Upper lobe of left lung (tissue), 6 donors: ENCODE measurements at regions not wholly inside any gene's neighbourhood (a gene's known extent, or its start where the extent isn't known, plus 50 kb on each side); places are given as distances from the start of the nearest gene placed in this dataset.

Experiments used
- ATAC-seq, 2 donors: fragments of 200-7000 bp; cut with Tn5 transposase; one replicate each; pipeline ENCODE4 v1.9.1; 2022; ENCODE audit warnings: mild to moderate bottlenecking in 2 of 2, moderate library complexity in 2 of 2; ENCODE audit not compliant: low FRiP score in 2 of 2
- DNase-seq, 2 donors: peaks; one replicate each; pipeline ENCODE4 v3.0.0-alpha.2; 2019 to 2020
- H3K27ac ChIP-seq, 4 donors: fragments of 200-600 bp; sonication (generic); one replicate each; pipeline ENCODE4 v1.5.1; 2016 to 2019
- H3K27me3 ChIP-seq, 4 donors: fragments of 200-600 bp; sonication (generic); one replicate each; pipeline ENCODE4 v1.5.1; 2017 to 2019
- H3K36me3 ChIP-seq, 4 donors: fragments of 200-600 bp; sonication (generic); one replicate each; pipeline ENCODE4 v1.5.1; 2016 to 2019
- H3K4me1 ChIP-seq, 4 donors: fragments of 200-600 bp; sonication (generic); one replicate each; pipeline ENCODE4 v1.5.1; 2018 to 2019
- H3K4me3 ChIP-seq, 4 donors: fragments of 200-600 bp; sonication (generic); one replicate each; pipeline ENCODE4 v1.5.1; 2017 to 2019; ENCODE audit warnings: mild to moderate bottlenecking in 2 of 4, moderate library complexity in 1 of 4
- H3K9me3 ChIP-seq, 4 donors: fragments of 200-600 bp; sonication (generic); one replicate each; pipeline ENCODE4 v1.5.1; 2018 to 2019
- CTCF ChIP-seq, 6 experiments: fragments of 450-650 bp in 4 of 6; fragments of 200-600 bp in 2 of 6; sonication (generic) in 2 of 6; IDR thresholded peaks; one replicate each; pipeline ENCODE4 v1.5.1; 2016 to 2019; ENCODE audit warnings: antibody characterized with exemption in 6 of 6
- EP300 ChIP-seq, 4 donors: sonication (generic); formaldehyde crosslinking; IDR thresholded peaks; one replicate each; pipeline ENCODE4 v1.5.1; 2017; ENCODE audit warnings: antibody characterized with exemption in 4 of 4, control low read depth in 2 of 4
- POLR2A ChIP-seq, 4 donors: fragments of 450-650 bp; IDR thresholded peaks; one replicate each; pipeline ENCODE4 v1.5.1; 2016 to 2017; ENCODE audit warnings: antibody characterized with exemption in 4 of 4, mild to moderate bottlenecking in 2 of 4
- POLR2AphosphoS5 ChIP-seq, 2 donors: sonication (generic); formaldehyde crosslinking; IDR thresholded peaks; one replicate each; pipeline ENCODE4 v1.5.1; 2017; ENCODE audit warnings: antibody characterized with exemption in 2 of 2
- WGBS, 2 donors: methylation state at CpG; one replicate each; pipeline ENCODE4 v1.1.5; 2017 to 2018; 5-methylcytosine and 5-hydroxymethylcytosine counted together
- donor health status: DM: no; HTN: no; CAD: no; lungs with moderate emphysema.
- donor health status: DM: no; HTN: yes; CAD: no; lungs with severe emphysema.

GRCh38 chr11:93256623-93257022, 58.8 kb upstream of the SLC36A4 start:
- no peak for TF ChIP-seq CTCF (IDR thresholded peaks at IDR 0.05)
- no peak for TF ChIP-seq POLR2AphosphoS5 (IDR thresholded peaks at IDR 0.05)
- TF ChIP-seq POLR2A (IDR thresholded peaks at IDR 0.05) = no peak
- no peak for TF ChIP-seq EP300 (IDR thresholded peaks at IDR 0.05)
- Histone ChIP-seq H3K36me3 (no peaks in the 10 kb centered on the region), H3K27ac (no peak overlapping the region), H3K9me3 (peaks cover 0 to 13% (median 6%) of the 10 kb centered on the region in 4 donors), H3K4me1 (no peaks in the 10 kb centered on the region), H3K4me3 (no peak overlapping the region), H3K27me3 (no peaks in the 10 kb centered on the region)
- DNase-seq (no peak), ATAC-seq (no peak)

GRCh38 chr11:93267383-93267782, 63.2 kb upstream of the DEUP1 start:
- H3K4me3 ChIP-seq = no peak overlapping the region
- no peaks in the 10 kb centered on the region for H3K36me3 ChIP-seq
- no peaks in the 10 kb centered on the region for H3K9me3 ChIP-seq
- TF ChIP-seq CTCF (IDR thresholded peaks at IDR 0.05) (no peak), POLR2AphosphoS5 (IDR thresholded peaks at IDR 0.05) (no peak), POLR2A (IDR thresholded peaks at IDR 0.05) (no peak), EP300 (IDR thresholded peaks at IDR 0.05) (no peak)
- no peak for ATAC-seq
- H3K4me1 ChIP-seq = no peaks in the 10 kb centered on the region
- DNase-seq = peak in 1 of 2 donors; percentile 65
- WGBS, 2 donors = 51 to 76% methylated on average over 5 of the region's 5 CpGs
- H3K27ac ChIP-seq = no peak overlapping the region
- H3K27me3 ChIP-seq = no peaks in the 10 kb centered on the region

GRCh38 chr11:93268287-93269040, 62.1 kb upstream of the DEUP1 start:
- Histone ChIP-seq H3K27ac (no peak overlapping the region), H3K9me3 (no peaks in the 10 kb centered on the region), H3K4me3 (no peak overlapping the region), H3K36me3 (no peaks in the 10 kb centered on the region), H3K27me3 (no peaks in the 10 kb centered on the region), H3K4me1 (no peaks in the 10 kb centered on the region)
- no peak for DNase-seq
- 71 to 79% methylated on average over 6 of the region's 6 CpGs for WGBS, 2 donors
- ATAC-seq = no peak
- TF ChIP-seq CTCF (IDR thresholded peaks at IDR 0.05) (no peak), EP300 (IDR thresholded peaks at IDR 0.05) (no peak), POLR2AphosphoS5 (IDR thresholded peaks at IDR 0.05) (no peak), POLR2A (IDR thresholded peaks at IDR 0.05) (no peak)

GRCh38 chr11:93271596-93271995, 58.9 kb upstream of the DEUP1 start:
- Histone ChIP-seq H3K4me3 (no peak overlapping the region), H3K9me3 (no peaks in the 10 kb centered on the region), H3K4me1 (no peaks in the 10 kb centered on the region), H3K36me3 (no peaks in the 10 kb centered on the region), H3K27ac (no peak overlapping the region), H3K27me3 (no peaks in the 10 kb centered on the region)
- TF ChIP-seq CTCF (IDR thresholded peaks at IDR 0.05) (no peak), EP300 (IDR thresholded peaks at IDR 0.05) (no peak)
- WGBS, 2 donors = 80 to 83% methylated on average over 5 of the region's 5 CpGs
- no peak for DNase-seq
- no peak for ATAC-seq

- no peaks in the 10 kb centered on the region for H3K36me3 ChIP-seq
- ATAC-seq (no peak), DNase-seq (no peak)
- no peak overlapping the region for H3K4me3 ChIP-seq
- no peak overlapping the region for H3K27ac ChIP-seq
- H3K9me3 ChIP-seq = no peaks in the 10 kb centered on the region
- TF ChIP-seq POLR2A (IDR thresholded peaks at IDR 0.05) (no peak), EP300 (IDR thresholded peaks at IDR 0.05) (no peak), CTCF (IDR thresholded peaks at IDR 0.05) (no peak), POLR2AphosphoS5 (IDR thresholded peaks at IDR 0.05) (no peak)
- H3K4me1 ChIP-seq = no peaks in the 10 kb centered on the region
- H3K27me3 ChIP-seq = no peaks in the 10 kb centered on the region
Observed at GRCh38 chr11:93274851-93275250, 55.7 kb upstream of the DEUP1 start.
